ENCODE measurements at regions not wholly inside any gene's neighbourhood (a gene's known extent, or its start where the extent isn't known, plus 50 kb on each side); places are given as distances from the start of the nearest gene placed in this dataset.
"Not testable (repeated sequence)": the region's sequence is repeated elsewhere in the genome, so short reads cannot be mapped to it uniquely, and the experiment has no call there.

- not testable (repeated sequence) for TF ChIP-seq CTCF, POLR2A (IDR thresholded peaks at IDR 0.05)
These were observed 176.9 kb upstream of the TSPY4 start for GRCh38 chrY:9160331-9160730.
